ENCODE measurements at regions not wholly inside any gene's neighbourhood (a gene's known extent, or its start where the extent isn't known, plus 50 kb on each side); places are given as distances from the start of the nearest gene placed in this dataset.

GRCh38 chr14:106876711-106877110 is 1350.3 kb downstream of the TMEM121 start:
- TF ChIP-seq ESRRG (CRISPR knock-in tag; IDR thresholded peaks at IDR 0.05) = no peak
- TF ChIP-seq ZFP30 (CRISPR knock-in tag; IDR thresholded peaks at IDR 0.05) = no peak
- TF ChIP-seq ARNTL (CRISPR knock-in tag; IDR thresholded peaks at IDR 0.05; ENCODE audit: borderline replicate concordance, low read depth) = no peak
- no peak for TF ChIP-seq SNAI2 (CRISPR knock-in tag; IDR thresholded peaks at IDR 0.05)
- no peak for TF ChIP-seq ISL1 (CRISPR knock-in tag; IDR thresholded peaks at IDR 0.05)
- no peak for TF ChIP-seq CSRNP3 (CRISPR knock-in tag; IDR thresholded peaks at IDR 0.05)
- TF ChIP-seq ZFP3 (CRISPR knock-in tag; IDR thresholded peaks at IDR 0.05) = no peak
- TF ChIP-seq ZC3H10 (CRISPR knock-in tag; IDR thresholded peaks at IDR 0.05) = no peak
- no peak for TF ChIP-seq OSR1 (CRISPR knock-in tag; IDR thresholded peaks at IDR 0.05)
- no peak for TF ChIP-seq ZNF70 (CRISPR knock-in tag; IDR thresholded peaks at IDR 0.05)
- TF ChIP-seq PATZ1 (CRISPR knock-in tag; IDR thresholded peaks at IDR 0.05; ENCODE audit: borderline replicate concordance) = no peak
